GM19372 (cell line): ENCODE measurements at regions not wholly inside any gene's neighbourhood (a gene's known extent, or its start where the extent isn't known, plus 50 kb on each side); places are given as distances from the start of the nearest gene placed in this dataset.
"Not testable (repeated sequence)": the region's sequence is repeated elsewhere in the genome, so short reads cannot be mapped to it uniquely, and the experiment has no call there.

Source experiments
- ATAC-seq: cut with Tn5 transposase; IDR thresholded peaks from one replicate; pipeline ENCODE4 v1.9.1; 2021; ENCODE audit warnings: mild to moderate bottlenecking, low read depth, moderate library complexity; ENCODE audit not compliant: unreplicated experiment

DNA sequence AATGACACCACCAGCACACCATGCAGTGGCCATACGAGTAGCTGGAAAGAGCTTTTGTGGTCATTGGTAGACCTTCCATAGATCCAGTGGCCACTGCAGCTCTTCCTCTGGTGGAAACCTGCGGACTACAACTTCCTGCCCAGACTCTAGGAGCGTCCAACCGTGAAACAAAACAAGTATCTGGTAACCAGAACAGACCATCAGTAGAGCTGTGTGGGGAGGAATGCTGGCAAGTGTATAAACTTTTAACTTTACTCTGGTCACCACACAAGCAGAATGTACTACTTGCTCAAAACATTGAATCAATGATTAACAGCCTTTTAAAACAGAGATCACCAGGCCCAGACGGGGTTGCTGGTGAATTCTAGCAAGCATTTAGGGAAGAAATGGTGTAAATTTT is 154.7 kb upstream of the DGKB start:
- ATAC-seq, result no peak

- not testable (repeated sequence) for ATAC-seq
These were observed 151.8 kb upstream of the DGKB start for GRCh38 chr7:15054304-15054703.

GRCh38 chr7:15049157-15049556 is 146.6 kb upstream of the DGKB start:
- ATAC-seq, result no peak

DNA sequence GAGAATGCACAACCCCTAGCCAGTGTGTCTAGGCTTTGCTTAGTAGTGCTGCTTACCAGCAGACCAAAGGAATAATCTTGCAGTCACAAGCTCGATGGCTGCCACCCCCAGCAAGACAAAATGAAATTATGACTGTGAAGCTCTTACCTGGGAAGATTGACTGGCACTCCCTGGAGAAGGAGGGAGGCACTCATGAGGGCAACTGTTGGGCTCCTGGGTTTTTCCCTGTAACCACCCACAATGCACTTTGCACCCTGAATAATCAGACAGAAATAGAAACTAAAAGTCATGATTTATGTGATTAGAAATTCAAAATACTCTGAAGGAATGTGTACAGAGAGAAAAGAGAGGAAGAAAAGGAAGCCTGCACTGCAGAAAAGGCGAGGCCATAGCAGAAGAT is 144.3 kb upstream of the DGKB start:
- no peak for ATAC-seq

- no peak for ATAC-seq
These were observed 141.4 kb upstream of the DGKB start for GRCh38 chr7:15043931-15044330.

DNA sequence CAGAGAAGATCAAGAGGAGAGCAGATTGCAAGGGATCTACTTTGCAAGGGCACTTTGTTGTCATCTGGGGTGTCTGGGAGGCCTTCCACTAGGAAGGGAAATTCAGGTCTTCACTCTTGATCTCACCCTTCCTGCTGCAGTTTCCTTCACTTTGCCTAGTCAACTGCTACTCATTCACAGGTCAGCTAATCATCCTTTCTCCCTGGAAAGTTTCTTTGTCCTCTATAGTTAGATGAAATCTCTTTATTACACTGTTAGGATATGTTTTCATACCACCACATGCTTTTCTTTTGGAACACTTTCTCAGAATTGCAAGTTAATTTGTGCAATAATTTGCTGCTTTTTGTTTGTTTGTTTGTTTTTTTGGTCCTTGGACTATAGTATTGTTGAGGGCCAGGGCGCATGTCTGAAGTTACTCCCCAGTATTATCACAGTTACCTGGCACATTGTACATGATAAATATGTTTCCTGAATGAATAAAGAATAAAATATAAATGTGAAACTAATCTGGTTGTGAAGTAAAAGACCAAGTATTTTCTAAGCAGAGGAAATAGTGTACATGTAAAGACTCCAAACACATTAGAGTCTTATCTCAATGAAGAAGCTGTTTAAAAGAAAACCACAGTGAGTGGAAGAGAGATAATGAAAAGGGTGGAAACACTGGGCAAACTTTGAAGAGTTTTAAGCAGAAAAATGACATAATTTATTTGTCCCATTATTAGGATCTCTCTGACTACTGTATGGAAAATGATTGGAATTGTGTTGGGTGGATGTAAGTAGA is 139.9 kb upstream of the DGKB start:
- no peak for ATAC-seq

- no peak for ATAC-seq
These were observed 138.7 kb upstream of the DGKB start for GRCh38 chr7:15041226-15041625.

DNA sequence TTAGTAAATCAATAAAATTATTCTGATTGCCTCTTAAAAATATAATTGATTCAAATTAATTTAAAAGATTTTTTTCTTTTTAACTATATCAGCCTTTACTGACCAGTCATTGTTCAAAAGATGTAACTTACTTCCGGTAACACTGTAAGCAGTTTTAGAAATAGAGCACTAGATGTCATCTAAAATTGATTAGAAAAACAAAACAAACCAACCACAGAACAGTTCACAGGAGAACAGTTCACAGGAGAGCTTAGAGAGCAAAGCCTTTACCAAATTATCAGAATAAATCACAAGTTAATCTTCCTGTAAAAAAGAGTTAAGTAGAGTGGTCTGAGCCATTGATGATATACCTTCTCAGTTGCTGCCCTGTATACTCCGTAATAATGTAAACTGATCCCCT is 133.3 kb upstream of the DGKB start:
- ATAC-seq, result no peak

DNA sequence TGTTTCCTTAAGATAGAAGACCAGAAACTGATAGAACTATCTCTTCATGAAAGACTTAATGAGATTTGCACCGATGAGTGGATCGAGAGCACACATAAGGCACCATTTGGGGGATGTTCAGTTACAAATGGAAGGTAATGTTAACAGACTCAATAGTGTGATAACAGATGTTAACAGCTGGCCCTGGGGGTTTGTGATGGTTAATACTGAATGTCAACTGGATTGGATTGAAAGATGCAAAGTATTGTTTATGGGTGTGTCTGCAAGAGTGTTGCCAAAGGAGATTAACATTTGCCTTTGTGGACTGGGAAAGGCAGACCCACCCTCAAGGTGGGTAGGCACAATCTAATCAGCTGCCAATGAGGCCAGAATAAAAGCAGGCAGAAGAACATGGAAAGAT is 130.5 kb upstream of the DGKB start:
- ATAC-seq, result no peak

DNA sequence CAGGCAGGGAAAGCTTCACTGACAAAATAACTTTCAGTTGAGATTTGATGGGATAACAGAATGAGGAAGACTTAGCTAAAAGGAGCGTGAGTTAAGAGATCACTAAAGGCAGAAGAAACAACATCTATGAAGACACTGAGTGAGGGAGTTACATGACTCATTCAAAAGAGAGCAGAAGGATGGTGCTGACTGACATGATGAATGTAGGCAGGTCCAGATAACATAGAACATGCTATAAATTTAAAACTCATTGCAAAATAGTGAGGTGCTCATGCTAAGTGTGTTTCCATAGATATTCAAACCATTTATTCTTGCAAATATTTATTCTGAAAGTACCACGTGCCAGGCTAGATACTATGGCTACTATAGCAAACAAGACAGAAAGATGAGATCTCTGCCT is 116.4 kb upstream of the DGKB start:
- ATAC-seq, result no peak

- ATAC-seq, result no peak
These were observed 114.2 kb upstream of the DGKB start for GRCh38 chr7:15016766-15017165.

- no peak for ATAC-seq
These were observed 113.7 kb upstream of the DGKB start for GRCh38 chr7:15016315-15016667.

DNA sequence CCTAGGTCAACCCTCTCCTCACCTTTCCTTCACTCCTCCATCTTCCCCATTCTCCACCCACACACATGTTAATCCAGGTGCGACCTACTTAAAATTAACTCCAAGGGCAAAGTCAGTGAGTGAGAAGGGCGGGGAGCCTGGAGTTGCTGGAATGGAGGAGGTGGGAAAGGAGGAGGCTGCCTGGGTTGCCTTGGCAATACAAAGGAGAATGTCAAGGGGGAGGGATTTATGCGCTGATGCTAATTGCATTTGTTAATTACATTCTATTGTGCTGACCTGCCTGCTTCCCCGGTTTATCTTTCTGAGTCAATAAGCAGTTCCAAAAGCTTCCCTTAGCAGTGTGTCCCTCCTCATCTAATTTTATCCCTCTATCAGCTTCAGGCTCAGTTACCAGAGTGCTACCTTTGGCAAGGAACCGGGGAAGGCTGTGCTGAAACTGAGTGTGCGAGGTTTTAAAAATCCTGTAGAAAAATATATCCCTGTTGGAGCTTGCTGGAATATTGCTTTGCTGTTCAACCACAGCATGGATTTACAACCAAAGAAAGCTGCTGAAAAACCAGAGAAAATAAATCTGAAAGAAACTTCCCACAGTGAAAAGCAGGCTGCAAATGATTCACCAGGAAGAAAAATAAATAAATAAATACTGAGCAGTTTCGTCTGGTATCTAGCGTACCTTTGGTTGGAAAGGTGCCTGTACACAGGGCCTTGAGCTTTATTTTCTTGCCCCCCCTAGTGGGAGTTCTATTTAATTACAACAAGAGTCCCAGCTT is 113.2 kb upstream of the DGKB start:
- ATAC-seq, result peak; percentile 93

DNA sequence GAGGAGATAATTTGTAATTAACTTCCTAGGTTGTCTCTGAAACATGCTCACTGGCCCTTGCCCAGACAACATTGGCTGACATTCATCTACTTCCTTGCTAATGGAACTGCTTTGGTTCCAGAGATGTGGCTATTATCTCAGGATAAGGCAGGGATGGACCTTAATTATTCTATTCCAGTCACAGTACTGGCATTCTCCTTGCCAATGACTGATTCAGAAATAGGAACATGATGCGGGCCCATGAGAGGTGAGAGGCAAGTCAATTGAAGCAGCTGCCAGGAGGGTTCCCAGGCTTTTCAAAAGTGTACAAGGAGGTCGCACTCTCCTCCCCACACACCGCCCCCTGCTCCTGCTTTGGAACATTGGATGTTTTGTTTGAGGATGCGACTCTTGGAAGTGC is 109.6 kb upstream of the DGKB start:
- ATAC-seq, result no peak

- ATAC-seq, result no peak
These were observed 108.7 kb upstream of the DGKB start for GRCh38 chr7:15011289-15011688.

DNA sequence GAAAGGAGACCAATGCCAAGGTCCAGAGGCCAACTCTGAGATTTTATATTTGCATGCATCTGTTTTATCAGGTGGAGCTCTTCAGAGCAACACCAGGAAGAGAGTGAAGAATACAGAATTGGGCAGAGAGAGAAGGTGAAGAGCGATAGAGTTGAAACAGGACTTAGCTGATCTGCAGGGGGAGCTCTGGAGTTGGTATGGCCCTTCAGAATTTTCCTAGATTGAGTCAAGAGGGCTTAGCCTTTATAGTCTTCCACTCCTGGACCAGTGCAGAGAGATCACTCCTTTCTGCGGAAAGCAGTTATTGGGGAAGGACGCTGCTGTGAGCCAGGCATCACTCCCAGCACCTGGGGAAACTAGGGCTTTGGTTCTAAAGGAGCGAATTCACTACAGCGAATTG is 105.0 kb upstream of the DGKB start:
- ATAC-seq, result no peak

- ATAC-seq, result no peak
These were observed 103.1 kb upstream of the DGKB start for GRCh38 chr7:15005672-15006071.

GRCh38 chr7:15000157-15000556 is 97.6 kb upstream of the DGKB start:
- ATAC-seq, result no peak

DNA sequence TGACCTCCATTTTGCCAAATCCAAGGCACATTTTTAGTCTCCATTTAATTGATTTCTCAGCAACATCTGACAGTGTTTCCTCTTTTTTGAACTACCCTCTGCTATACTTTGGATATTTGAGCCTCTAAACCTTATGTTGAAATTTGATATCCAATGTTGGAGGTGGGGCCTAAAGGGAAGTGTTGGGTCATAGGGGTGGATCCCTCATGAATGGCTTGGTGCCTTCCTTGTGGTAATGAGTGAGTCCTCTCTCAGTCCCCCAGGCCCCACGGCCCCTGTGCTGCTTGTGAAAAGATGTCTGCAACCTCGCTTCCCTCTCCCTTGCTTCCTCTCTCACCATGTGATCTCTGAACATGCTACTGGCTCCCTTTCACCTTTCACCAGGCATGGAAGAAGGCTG is 96.8 kb upstream of the DGKB start:
- ATAC-seq, result no peak

- no peak for ATAC-seq
These were observed 93.2 kb upstream of the DGKB start for GRCh38 chr7:14995774-14996173.

DNA sequence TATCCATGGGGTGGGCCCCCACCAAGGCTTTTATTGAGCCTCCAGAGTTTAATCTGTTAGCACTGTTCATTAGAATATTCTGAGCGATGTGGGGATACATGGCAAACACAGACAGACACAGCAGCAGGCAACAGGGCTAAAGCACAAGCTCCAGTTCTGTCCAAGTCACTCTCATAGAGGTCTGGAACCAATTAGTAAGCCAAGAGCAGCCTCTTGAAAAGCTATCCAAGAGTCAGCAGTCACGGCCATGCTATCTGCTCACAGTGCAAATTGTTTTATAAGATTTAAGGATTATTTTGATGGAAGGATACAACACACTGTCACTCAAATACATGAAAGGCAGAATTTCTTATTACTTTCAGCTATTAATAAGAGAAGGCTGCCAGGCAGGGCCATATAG is 86.4 kb upstream of the DGKB start:
- no peak for ATAC-seq

DNA sequence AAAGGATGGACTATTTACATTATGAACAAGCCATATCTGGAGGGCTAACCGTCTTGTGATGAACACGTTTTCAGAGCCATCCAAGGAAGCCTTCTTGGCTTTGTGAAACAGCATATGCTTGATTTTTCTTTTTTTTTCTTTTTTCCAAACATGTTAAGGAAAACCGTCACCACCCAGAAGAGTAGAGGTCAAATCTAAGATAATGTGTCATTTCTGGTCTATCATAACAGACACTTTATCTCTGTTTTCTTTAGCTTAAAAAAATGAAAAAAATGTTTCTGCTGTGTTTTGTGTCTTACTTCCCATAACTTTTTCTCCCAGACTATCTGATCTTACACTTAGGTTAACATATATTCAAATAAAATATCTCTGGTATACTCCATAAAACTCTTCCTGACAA is 76.1 kb upstream of the DGKB start:
- no peak for ATAC-seq
